KBM-7 (cell line): ENCODE measurements at regions not wholly inside any gene's neighbourhood (a gene's known extent, or its start where the extent isn't known, plus 50 kb on each side); places are given as distances from the start of the nearest gene placed in this dataset.
"Not testable (repeated sequence)": the region's sequence is repeated elsewhere in the genome, so short reads cannot be mapped to it uniquely, and the experiment has no call there.

Experiments used
- DNase-seq: peaks from one replicate; pipeline ENCODE4 v3.0.0-alpha.2; 2015
- in situ Hi-C: fragments of 300-500 bp; cut with MboI; formaldehyde crosslinking; loops from 2 replicates; pipeline ENCODE4 v1.14.3; 2020; ENCODE audit warnings: low sequenced_read_pairs, low pct_unique_long_range_greater_than_20kb, mixed read lengths

GRCh38 chr4:52207146-52207545, 156.0 kb downstream of the SPATA18 start:
- in situ Hi-C loops, DNase-seq: not testable (repeated sequence)

- in situ Hi-C loops: no loop called here
- no peak for DNase-seq
Measured at GRCh38 chr4:52212702-52213101, 161.6 kb downstream of the SPATA18 start.

- DNase-seq: no peak
- in situ Hi-C loops: no loop called here
Measured at GRCh38 chr4:52231526-52231925, 180.4 kb downstream of the SPATA18 start.

GRCh38 chr4:52234561-52235440, 183.7 kb downstream of the SPATA18 start:
- in situ Hi-C loops: no loop called here
- peak; percentile 20 for DNase-seq

GRCh38 chr4:52235552-52236201, 184.6 kb downstream of the SPATA18 start:
- in situ Hi-C loops: no loop called here
- DNase-seq: no peak

GRCh38 chr4:52241916-52242315, 190.8 kb downstream of the SPATA18 start:
- DNase-seq: no peak
- in situ Hi-C loops: no loop called here

GRCh38 chr4:52243367-52243766, 192.3 kb downstream of the SPATA18 start:
- in situ Hi-C loops: no loop called here

GRCh38 chr4:52244103-52244775, 193.1 kb downstream of the SPATA18 start:
- in situ Hi-C loops: no loop called here
- no peak for DNase-seq

More at GRCh38 chr4:52243367-52243766, 192.3 kb downstream of the SPATA18 start:
- DNase-seq: no peak

GRCh38 chr4:52244848-52245247, 193.7 kb downstream of the SPATA18 start:
- in situ Hi-C loops: no loop called here
- no peak for DNase-seq

GRCh38 chr4:52246827-52247226, 195.7 kb downstream of the SPATA18 start:
- in situ Hi-C loops: no loop called here
- DNase-seq: no peak

- in situ Hi-C loops: no loop called here
- DNase-seq: no peak
Measured at GRCh38 chr4:52247941-52248340, 196.8 kb downstream of the SPATA18 start.

GRCh38 chr4:52248820-52249219, 197.7 kb downstream of the SPATA18 start:
- DNase-seq: no peak
- in situ Hi-C loops: no loop called here

- in situ Hi-C loops: no loop called here
- no peak for DNase-seq
Measured at GRCh38 chr4:52249581-52249980, 198.5 kb downstream of the SPATA18 start.

GRCh38 chr4:52250154-52250553, 199.1 kb downstream of the SPATA18 start:
- no peak for DNase-seq

GRCh38 chr4:52251864-52252263, 200.8 kb downstream of the SPATA18 start:
- in situ Hi-C loops: no loop called here
- no peak for DNase-seq

More at GRCh38 chr4:52250154-52250553, 199.1 kb downstream of the SPATA18 start:
- in situ Hi-C loops: no loop called here

GRCh38 chr4:52253025-52253424, 201.9 kb downstream of the SPATA18 start:
- DNase-seq: no peak
- in situ Hi-C loops: no loop called here

- in situ Hi-C loops: no loop called here
- no peak for DNase-seq
Measured at GRCh38 chr4:52256522-52256921, 205.4 kb downstream of the SPATA18 start.

- no peak for DNase-seq
- in situ Hi-C loops: no loop called here
Measured at GRCh38 chr4:52259978-52260377, 208.9 kb downstream of the SPATA18 start.

- DNase-seq: no peak
- in situ Hi-C loops: no loop called here
Measured at GRCh38 chr4:52260514-52261210, 209.6 kb downstream of the SPATA18 start.
